Caco-2 (cell line): ENCODE measurements at regions not wholly inside any gene's neighbourhood (a gene's known extent, or its start where the extent isn't known, plus 50 kb on each side); places are given as distances from the start of the nearest gene placed in this dataset.

Experiments
- BruUV-seq: library from RNA; stranded (reverse); fragments of 400-500 nt; replicated peaks from 2 replicates; lab custom pipeline; 2021; lab: Mats Ljungman, UMichigan
- CTCF ChIA-PET: fragments of 300-600 bp; sonication (Branson Sonifier 250); formaldehyde crosslinking; loops from one replicate; lab custom pipeline; 2022; ENCODE audit warnings: antibody characterized with exemption; lab: Charles Lee
- POLR2A ChIA-PET: fragments of 300-600 bp; sonication (Branson Sonifier 250); formaldehyde crosslinking; loops from one replicate; lab custom pipeline; 2022; ENCODE audit warnings: antibody characterized with exemption; lab: Charles Lee
- DNase-seq, 2 experiments: peaks; one replicate each; pipeline versions ENCODE4 v3.0.0 to v3.0.0-alpha.2; 2020 to 2022
- H3K27me3 ChIP-seq: replicated peaks from 2 replicates; pipeline ENCODE4 v1.6.0; 2011; ENCODE audit warnings: low read length; ENCODE audit not compliant: control insufficient read depth, insufficient read depth
- H3K36me3 ChIP-seq: 2 replicates; pipeline ENCODE4 v1.5.1; 2011; ENCODE audit warnings: low read length; ENCODE audit not compliant: control insufficient read depth, insufficient read depth
- H3K4me1 ChIP-seq: fragments of 250-450 bp; sonication (Bioruptor Pico); 2 replicates; pipeline ENCODE4 v1.5.1; 2020; ENCODE audit warnings: mild to moderate bottlenecking
- H3K4me3 ChIP-seq: 2 replicates; pipeline ENCODE4 v1.5.1; 2011; ENCODE audit warnings: low read depth, mild to moderate bottlenecking, control low read depth, low read length
- H3K9me3 ChIP-seq: fragments of 250-450 bp; sonication (Bioruptor Pico); 2 replicates; pipeline ENCODE4 v1.5.1; 2020; ENCODE audit warnings: mild to moderate bottlenecking, moderate library complexity
- H3K27ac Mint-ChIP-seq: one replicate; pipeline ENCODE4 v1.8.0; 2022; ENCODE audit warnings: mixed read lengths; ENCODE audit not compliant: unreplicated experiment
- H3K27me3 Mint-ChIP-seq: one replicate; pipeline ENCODE4 v1.8.0; 2022; ENCODE audit warnings: mixed read lengths; ENCODE audit not compliant: insufficient read depth, unreplicated experiment
- H3K36me3 Mint-ChIP-seq: one replicate; pipeline ENCODE4 v1.8.0; 2022; ENCODE audit warnings: mild to moderate bottlenecking, mixed read lengths; ENCODE audit not compliant: insufficient read depth, unreplicated experiment
- H3K4me1 Mint-ChIP-seq: one replicate; pipeline ENCODE4 v1.8.0; 2022; ENCODE audit warnings: low read depth, mixed read lengths; ENCODE audit not compliant: unreplicated experiment
- H3K4me3 Mint-ChIP-seq: one replicate; pipeline ENCODE4 v1.8.0; 2022; ENCODE audit warnings: mild to moderate bottlenecking, moderate library complexity, mixed read lengths; ENCODE audit not compliant: unreplicated experiment
- H3K9me3 Mint-ChIP-seq: one replicate; pipeline ENCODE4 v1.8.0; 2022; ENCODE audit warnings: mixed read lengths; ENCODE audit not compliant: unreplicated experiment
- intact Hi-C: fragments of 100-400 bp; cut with micrococcal nuclease; formaldehyde crosslinking; loops from one replicate; pipeline ENCODE4 v1.10.0; 2022; ENCODE audit not compliant: unreplicated experiment
- TF ChIP-seq, protein P1 (sequence below), 2 experiments: fragments of 200-600 bp in 1 of 2; IDR thresholded peaks; 1 replicate in 1 of 2; 2 replicates in 1 of 2; pipeline versions ENCODE4 v1.5.1 to v1.8.0; 2011 to 2022; ENCODE audit warnings: antibody characterized with exemption in 1 of 2, control low read depth in 1 of 2, inconsistent platforms in 1 of 2, low read depth in 1 of 2, low read length in 1 of 2, mild to moderate bottlenecking in 1 of 2, moderate library complexity in 1 of 2; ENCODE audit not compliant: insufficient read depth in 1 of 2, severe bottlenecking in 1 of 2, unreplicated experiment in 1 of 2

DNA sequence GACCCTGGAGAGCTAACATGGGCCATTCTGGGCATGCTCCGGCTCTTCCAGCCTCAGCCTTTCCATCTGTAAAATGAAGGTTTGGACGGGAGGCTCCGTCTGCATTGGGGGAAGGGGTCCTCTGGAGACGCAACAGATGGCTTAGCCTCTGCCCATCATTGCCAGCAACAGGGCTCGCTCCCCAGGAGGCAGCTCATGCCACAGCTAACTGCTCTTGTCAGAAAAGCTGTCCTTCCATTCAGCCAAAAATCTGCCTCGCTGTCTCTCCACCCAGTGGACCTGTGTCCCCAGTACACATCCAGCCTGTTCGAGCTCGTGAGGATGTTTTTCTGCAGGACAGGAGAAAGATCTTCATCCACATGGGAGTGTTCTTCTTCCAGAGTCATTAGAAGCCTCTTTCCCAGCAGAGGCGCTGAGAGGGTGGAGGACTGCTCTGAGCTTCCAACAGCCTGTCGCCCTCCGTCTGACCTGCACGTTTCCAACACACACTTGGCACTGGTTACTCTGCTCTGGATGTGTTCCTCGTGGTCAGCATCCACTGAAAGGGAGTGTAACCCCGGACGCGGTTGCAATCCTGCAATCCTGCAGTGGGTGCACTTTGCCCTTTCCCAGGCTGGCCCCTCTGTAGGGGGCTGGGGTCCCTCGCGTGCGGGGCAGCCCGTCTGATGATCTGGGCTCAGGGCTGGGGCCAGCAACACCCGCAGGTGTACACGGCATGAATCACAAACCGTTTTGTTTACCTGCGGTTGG, 1340.9 kb downstream of the TBC1D22A start:
- no peaks in the 10 kb centered on the region for H3K36me3 Mint-ChIP-seq
- Histone ChIP-seq H3K4me3 (no peak overlapping the region), H3K4me1 (no peaks in the 10 kb centered on the region), H3K36me3 (no peaks in the 10 kb centered on the region), H3K27me3 (no peaks in the 10 kb centered on the region), H3K9me3 (no peaks in the 10 kb centered on the region)
- BruUV-seq = no TSS peak
- intact Hi-C loops = no loop called here
- no peaks in the 10 kb centered on the region for H3K9me3 Mint-ChIP-seq
- TF ChIP-seq, protein P1, sequence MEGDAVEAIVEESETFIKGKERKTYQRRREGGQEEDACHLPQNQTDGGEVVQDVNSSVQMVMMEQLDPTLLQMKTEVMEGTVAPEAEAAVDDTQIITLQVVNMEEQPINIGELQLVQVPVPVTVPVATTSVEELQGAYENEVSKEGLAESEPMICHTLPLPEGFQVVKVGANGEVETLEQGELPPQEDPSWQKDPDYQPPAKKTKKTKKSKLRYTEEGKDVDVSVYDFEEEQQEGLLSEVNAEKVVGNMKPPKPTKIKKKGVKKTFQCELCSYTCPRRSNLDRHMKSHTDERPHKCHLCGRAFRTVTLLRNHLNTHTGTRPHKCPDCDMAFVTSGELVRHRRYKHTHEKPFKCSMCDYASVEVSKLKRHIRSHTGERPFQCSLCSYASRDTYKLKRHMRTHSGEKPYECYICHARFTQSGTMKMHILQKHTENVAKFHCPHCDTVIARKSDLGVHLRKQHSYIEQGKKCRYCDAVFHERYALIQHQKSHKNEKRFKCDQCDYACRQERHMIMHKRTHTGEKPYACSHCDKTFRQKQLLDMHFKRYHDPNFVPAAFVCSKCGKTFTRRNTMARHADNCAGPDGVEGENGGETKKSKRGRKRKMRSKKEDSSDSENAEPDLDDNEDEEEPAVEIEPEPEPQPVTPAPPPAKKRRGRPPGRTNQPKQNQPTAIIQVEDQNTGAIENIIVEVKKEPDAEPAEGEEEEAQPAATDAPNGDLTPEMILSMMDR (IDR thresholded peaks at IDR 0.05; ENCODE audit: insufficient read depth in 1 of 2, low read depth in 1 of 2, low read length in 1 of 2, severe bottlenecking in 1 of 2, unreplicated experiment in 1 of 2) = no peak
- H3K4me3 Mint-ChIP-seq = no peak overlapping the region
- ChIA-PET CTCF (no interaction called here), POLR2A (no interaction called here)
- no peaks in the 10 kb centered on the region for H3K4me1 Mint-ChIP-seq
- H3K27me3 Mint-ChIP-seq = peaks cover 16% of the 10 kb centered on the region
- H3K27ac Mint-ChIP-seq = no peak overlapping the region
- no peak for DNase-seq

DNA sequence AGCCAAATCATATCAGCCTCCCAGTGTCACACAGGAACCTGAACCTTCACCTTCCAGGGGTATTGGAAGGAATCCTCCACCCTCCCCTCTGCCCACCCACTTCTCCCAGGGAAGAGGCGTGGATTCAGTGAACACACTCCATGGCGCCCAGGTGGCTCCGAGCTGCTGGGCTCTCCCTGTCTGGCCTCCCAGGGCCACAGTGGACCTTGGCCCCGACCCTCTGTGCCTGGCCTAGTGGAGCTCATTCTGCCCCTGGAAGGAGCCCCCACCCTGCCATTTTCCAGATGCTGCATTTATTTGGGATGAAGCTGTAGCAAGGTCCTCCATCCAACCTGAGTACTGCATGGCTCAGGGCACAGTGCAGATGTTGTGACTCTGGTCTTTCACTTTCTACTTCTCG, 1340.1 kb downstream of the TBC1D22A start:
- Mint-ChIP-seq H3K36me3 (no peaks in the 10 kb centered on the region), H3K27ac (no peak overlapping the region), H3K27me3 (peaks cover 16% of the 10 kb centered on the region), H3K4me3 (no peak overlapping the region), H3K9me3 (no peaks in the 10 kb centered on the region), H3K4me1 (no peaks in the 10 kb centered on the region)
- H3K27me3 ChIP-seq = no peaks in the 10 kb centered on the region
- TF ChIP-seq, protein P1 (IDR thresholded peaks at IDR 0.05; ENCODE audit: insufficient read depth in 1 of 2, low read depth in 1 of 2, low read length in 1 of 2, severe bottlenecking in 1 of 2, unreplicated experiment in 1 of 2) = no peak
- CTCF ChIA-PET = no interaction called here
- intact Hi-C loops = no loop called here
- H3K9me3 ChIP-seq = no peaks in the 10 kb centered on the region
- H3K4me3 ChIP-seq = no peak overlapping the region
- H3K36me3 ChIP-seq = no peaks in the 10 kb centered on the region
- DNase-seq = no peak
- POLR2A ChIA-PET = no interaction called here
- no peaks in the 10 kb centered on the region for H3K4me1 ChIP-seq
- BruUV-seq = no TSS peak

DNA sequence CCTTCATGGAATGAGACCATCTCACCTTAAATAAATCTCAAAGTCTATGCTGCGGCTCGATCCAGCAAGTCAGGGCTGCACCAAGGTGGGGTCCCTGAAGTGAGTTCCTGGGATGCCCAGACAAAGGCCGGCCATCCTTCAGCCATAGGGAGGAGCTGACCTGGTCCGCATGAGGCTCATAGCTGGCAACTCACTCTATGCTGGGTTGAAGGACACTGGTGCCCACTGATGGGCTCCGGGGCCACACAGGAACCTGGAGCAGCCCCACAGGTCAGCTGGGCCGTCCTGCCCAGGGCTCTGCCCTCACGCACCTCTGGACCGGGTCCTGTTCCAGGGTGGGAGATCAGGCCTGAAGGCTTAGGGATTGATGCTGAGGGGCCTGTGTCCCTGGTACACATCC, 1339.3 kb downstream of the TBC1D22A start:
- Histone ChIP-seq H3K4me1 (no peaks in the 10 kb centered on the region), H3K36me3 (no peaks in the 10 kb centered on the region), H3K27me3 (no peaks in the 10 kb centered on the region), H3K9me3 (no peaks in the 10 kb centered on the region), H3K4me3 (no peak overlapping the region)
- CTCF ChIA-PET = no interaction called here
- Mint-ChIP-seq H3K27me3 (peaks cover 16% of the 10 kb centered on the region), H3K36me3 (no peaks in the 10 kb centered on the region), H3K9me3 (no peaks in the 10 kb centered on the region), H3K4me1 (no peaks in the 10 kb centered on the region), H3K4me3 (no peak overlapping the region), H3K27ac (no peak overlapping the region)
- intact Hi-C loops = no loop called here
- TF ChIP-seq, protein P1 (IDR thresholded peaks at IDR 0.05; ENCODE audit: insufficient read depth in 1 of 2, low read depth in 1 of 2, low read length in 1 of 2, severe bottlenecking in 1 of 2, unreplicated experiment in 1 of 2) = no peak
- POLR2A ChIA-PET = no interaction called here
- no peak for DNase-seq
- no TSS peak for BruUV-seq
